Esophagus (tissue), 2 donors: ENCODE measurements at regions not wholly inside any gene's neighbourhood (a gene's known extent, or its start where the extent isn't known, plus 50 kb on each side); places are given as distances from the start of the nearest gene placed in this dataset.
"Not testable (repeated sequence)": the region's sequence is repeated elsewhere in the genome, so short reads cannot be mapped to it uniquely, and the experiment has no call there.

ENCODE experiments used
- H3K27ac ChIP-seq, 2 donors: one replicate each; pipeline ENCODE4 v1.5.1; 2013; ENCODE audit warnings: low read depth in 2 of 2, mild to moderate bottlenecking in 2 of 2, inconsistent platforms in 1 of 2, low read length in 1 of 2, moderate library complexity in 1 of 2
- H3K27me3 ChIP-seq, 2 donors: one replicate each; pipeline ENCODE4 v1.6.1; 2013; ENCODE audit warnings: low read length in 2 of 2, control low read depth in 1 of 2, mild to moderate bottlenecking in 1 of 2; ENCODE audit not compliant: insufficient read depth in 2 of 2, control insufficient read depth in 1 of 2
- H3K36me3 ChIP-seq, 2 donors: one replicate each; pipeline ENCODE4 v1.6.1; 2013; ENCODE audit warnings: low read length in 1 of 2; ENCODE audit not compliant: control insufficient read depth in 2 of 2, insufficient read depth in 2 of 2
- H3K4me1 ChIP-seq, 2 donors: one replicate each; pipeline ENCODE4 v1.6.1; 2013; ENCODE audit warnings: low read length in 1 of 2; ENCODE audit not compliant: control insufficient read depth in 2 of 2, insufficient read depth in 2 of 2
- H3K4me3 ChIP-seq, 2 donors: one replicate each; pipeline ENCODE4 v1.5.1; 2013; ENCODE audit warnings: low read length in 2 of 2, mild to moderate bottlenecking in 2 of 2, low read depth in 1 of 2, moderate library complexity in 1 of 2
- H3K9me3 ChIP-seq, 2 donors: one replicate each; pipeline ENCODE4 v1.6.1; 2013; ENCODE audit warnings: mild to moderate bottlenecking in 2 of 2, low read depth in 1 of 2, low read length in 1 of 2, moderate library complexity in 1 of 2; ENCODE audit not compliant: control insufficient read depth in 2 of 2, insufficient read depth in 1 of 2
- WGBS, 2 donors: extraction: QIAGEN DNeasy Blood & Tissue Kit; methylation state at CpG; one replicate each; pipeline ENCODE4 v1.1.7; 2013; 5-methylcytosine and 5-hydroxymethylcytosine counted together
- donor health status: healthy with polysubstance abuse.
- donor health status: Bipolar disorder and iron deficiency.

DNA sequence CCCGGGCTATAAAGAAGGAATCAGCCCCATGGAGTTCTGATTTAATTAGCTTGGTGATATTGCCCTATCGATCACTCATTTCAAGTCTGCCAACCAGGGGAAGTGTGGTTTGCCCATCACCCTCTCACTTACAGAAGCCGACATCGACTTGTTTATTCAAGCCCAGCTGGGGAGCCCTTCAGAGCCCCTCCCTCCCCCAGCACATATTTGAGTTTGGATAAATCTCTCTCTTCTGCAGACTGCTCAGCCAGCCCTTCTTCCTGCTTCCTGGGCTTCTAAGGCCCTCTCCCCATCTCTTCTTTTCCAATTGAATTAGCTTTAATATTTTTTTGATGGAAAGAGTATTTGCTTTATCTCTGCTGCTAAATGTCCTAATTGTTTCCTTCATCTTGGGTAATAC, 299.0 kb downstream of the MIAT start:
- Histone ChIP-seq H3K4me1 (no peaks in the 10 kb centered on the region), H3K27me3 (no peaks in the 10 kb centered on the region), H3K27ac (no peak overlapping the region), H3K36me3 (no peaks in the 10 kb centered on the region), H3K9me3 (no peaks in the 10 kb centered on the region), H3K4me3 (no peak overlapping the region)
- 30 to 35% methylated on average over 4 of the region's 4 CpGs for WGBS, 2 donors

GRCh38 chr22:26957176-26957575, 299.8 kb downstream of the MIAT start:
- Histone ChIP-seq H3K4me1 (no peaks in the 10 kb centered on the region), H3K27ac (no peak overlapping the region), H3K9me3 (no peaks in the 10 kb centered on the region), H3K36me3 (no peaks in the 10 kb centered on the region), H3K27me3 (no peaks in the 10 kb centered on the region), H3K4me3 (no peak overlapping the region)
- WGBS, 2 donors = 82 to 88% methylated on average over 3 of the region's 3 CpGs

- Histone ChIP-seq H3K4me1 (no peaks in the 10 kb centered on the region), H3K4me3 (no peak overlapping the region), H3K36me3 (no peaks in the 10 kb centered on the region), H3K9me3 (no peaks in the 10 kb centered on the region), H3K27me3 (no peaks in the 10 kb centered on the region), H3K27ac (no peak overlapping the region)
- 82 to 89% methylated on average over 6 of the region's 6 CpGs for WGBS, 2 donors
Measured at GRCh38 chr22:26957897-26958296, 300.5 kb downstream of the MIAT start.

DNA sequence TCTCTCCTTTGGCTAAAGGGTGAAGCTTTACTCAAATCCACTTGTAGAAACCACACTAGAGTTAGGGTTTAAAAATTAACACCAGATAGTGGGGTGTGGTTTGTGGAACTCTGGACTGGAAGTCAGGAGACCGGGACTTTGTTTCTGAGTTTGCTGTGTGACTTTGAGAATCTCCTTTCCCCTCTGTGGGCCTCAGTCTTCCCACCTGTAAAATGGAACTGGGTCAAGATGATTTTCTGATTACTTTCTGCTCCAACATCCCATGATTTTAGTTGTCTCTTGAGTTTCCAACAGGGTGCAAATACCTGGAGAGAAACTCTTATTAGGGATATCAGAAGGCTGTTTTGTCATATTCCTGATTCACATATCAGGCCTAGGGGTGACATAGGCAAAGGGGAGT, 301.0 kb downstream of the MIAT start:
- Histone ChIP-seq H3K27me3 (no peaks in the 10 kb centered on the region), H3K4me3 (no peak overlapping the region), H3K36me3 (no peaks in the 10 kb centered on the region), H3K4me1 (no peaks in the 10 kb centered on the region), H3K27ac (no peak overlapping the region), H3K9me3 (no peaks in the 10 kb centered on the region)
- WGBS, 2 donors = 83 to 84% methylated on average over 1 of the region's 1 CpG

DNA sequence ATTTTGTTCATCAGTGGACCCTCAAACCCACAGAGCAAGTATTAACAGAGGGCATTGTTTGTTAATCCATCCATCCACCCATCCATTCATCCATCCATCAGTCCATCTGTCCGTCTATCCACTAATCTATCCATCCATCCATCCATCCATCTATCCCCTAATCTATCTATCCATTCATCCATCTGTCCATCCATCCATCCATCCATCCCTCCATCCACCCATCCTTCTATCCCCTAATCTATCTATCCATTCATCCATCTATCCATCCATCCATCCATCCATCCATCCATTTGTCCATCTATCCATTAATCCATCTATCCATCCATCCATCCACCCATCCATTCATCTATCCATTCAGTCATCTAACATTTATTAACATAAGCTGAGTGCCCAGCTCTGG, 307.3 kb downstream of the MIAT start:
- WGBS, 2 donors = 76 to 80% methylated on average over 1 of the region's 1 CpG
- H3K27ac ChIP-seq = no peak overlapping the region
- H3K4me3 ChIP-seq = no peak overlapping the region
- H3K27me3 ChIP-seq = no peaks in the 10 kb centered on the region
- H3K36me3 ChIP-seq = no peaks in the 10 kb centered on the region
- no peaks in the 10 kb centered on the region for H3K9me3 ChIP-seq
- H3K4me1 ChIP-seq = no peaks in the 10 kb centered on the region

GRCh38 chr22:26967282-26967681, 309.9 kb downstream of the MIAT start:
- H3K9me3 ChIP-seq = no peaks in the 10 kb centered on the region
- no peak overlapping the region for H3K27ac ChIP-seq
- H3K4me3 ChIP-seq = no peak overlapping the region
- H3K27me3 ChIP-seq = no peaks in the 10 kb centered on the region
- H3K4me1 ChIP-seq = no peaks in the 10 kb centered on the region
- 88 to 92% methylated on average over 2 of the region's 2 CpGs for WGBS, 2 donors
- no peaks in the 10 kb centered on the region for H3K36me3 ChIP-seq

GRCh38 chr22:26968859-26969523, 311.6 kb downstream of the MIAT start:
- no peaks in the 10 kb centered on the region for H3K4me1 ChIP-seq
- H3K9me3 ChIP-seq = no peaks in the 10 kb centered on the region
- no peaks in the 10 kb centered on the region for H3K36me3 ChIP-seq
- H3K4me3 ChIP-seq = no peak overlapping the region
- no peaks in the 10 kb centered on the region for H3K27me3 ChIP-seq
- H3K27ac ChIP-seq = no peak overlapping the region
- 65 to 75% methylated on average over 6 of the region's 6 CpGs for WGBS, 2 donors

- Histone ChIP-seq H3K36me3 (no peaks in the 10 kb centered on the region), H3K27me3 (no peaks in the 10 kb centered on the region), H3K9me3 (no peaks in the 10 kb centered on the region), H3K4me3 (no peak overlapping the region), H3K27ac (no peak overlapping the region), H3K4me1 (no peaks in the 10 kb centered on the region)
- WGBS, 2 donors = 23 to 35% methylated on average over 5 of the region's 5 CpGs
Measured at GRCh38 chr22:26970809-26971394, 313.5 kb downstream of the MIAT start.

DNA sequence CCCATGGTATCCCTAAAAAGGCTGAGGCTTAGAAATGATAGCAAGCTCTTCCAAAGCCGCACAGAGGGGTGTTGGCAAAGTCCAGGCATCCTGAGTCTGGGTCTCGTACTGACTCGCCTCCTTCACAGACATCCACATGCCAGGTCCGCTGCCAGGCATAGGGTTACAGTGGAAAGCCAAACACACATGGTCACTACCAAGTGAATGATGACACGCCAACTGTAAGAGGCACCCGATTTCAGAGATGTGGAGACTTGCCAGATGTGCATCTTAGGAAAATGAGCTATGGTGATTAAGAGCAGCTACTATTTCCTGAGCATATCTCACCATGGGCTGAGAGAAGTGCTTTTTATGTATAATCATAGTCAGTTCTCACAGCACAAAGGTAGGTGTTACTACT, 314.9 kb downstream of the MIAT start:
- Histone ChIP-seq H3K27ac (no peak overlapping the region), H3K4me1 (no peaks in the 10 kb centered on the region), H3K9me3 (no peaks in the 10 kb centered on the region), H3K4me3 (no peak overlapping the region), H3K27me3 (no peaks in the 10 kb centered on the region), H3K36me3 (no peaks in the 10 kb centered on the region)
- WGBS, 2 donors = 68 to 76% methylated on average over 6 of the region's 6 CpGs

- not testable (repeated sequence) for H3K27ac ChIP-seq, H3K9me3 ChIP-seq, H3K36me3 ChIP-seq, H3K4me1 ChIP-seq, H3K4me3 ChIP-seq, H3K27me3 ChIP-seq
- WGBS, 2 donors = 89% methylated on average over 5 of the region's 5 CpGs
Measured at GRCh38 chr22:26972915-26973314, 315.5 kb downstream of the MIAT start.
